NCI-H2196 (cell line): ENCODE measurements at regions not wholly inside any gene's neighbourhood (a gene's known extent, or its start where the extent isn't known, plus 50 kb on each side); places are given as distances from the start of the nearest gene placed in this dataset.

Experiments
- DNase-seq: peaks from one replicate; lab custom pipeline; 2025; ENCODE audit not compliant: unreplicated experiment; lab: John Stamatoyannopoulos, UW

DNA sequence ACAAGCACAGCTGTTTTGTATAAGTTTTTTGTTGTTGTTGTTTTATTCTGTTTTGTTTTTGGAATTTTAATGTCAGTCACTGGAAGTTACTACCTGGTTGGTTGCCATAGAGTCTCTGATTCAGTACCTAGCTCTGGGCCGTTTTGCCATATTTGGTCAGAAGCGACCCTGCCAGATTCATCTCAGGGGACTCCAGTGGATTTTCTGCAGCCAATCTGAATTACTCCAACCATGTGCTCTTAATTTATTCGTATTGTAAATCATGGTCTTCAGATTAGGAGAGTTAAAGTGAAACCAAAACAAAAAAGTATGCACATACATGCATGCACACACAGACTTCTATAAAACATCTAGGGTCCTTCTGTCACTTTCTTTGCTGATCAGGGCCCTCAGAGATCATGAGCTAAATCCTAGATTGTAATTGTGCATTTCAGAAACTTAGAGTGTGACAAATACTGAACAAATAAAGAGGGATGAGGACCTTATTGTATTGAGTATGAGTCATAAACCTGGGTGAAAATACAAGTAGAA, 317.4 kb upstream of the UBE2E3 start:
- DNase-seq = no peak

DNA sequence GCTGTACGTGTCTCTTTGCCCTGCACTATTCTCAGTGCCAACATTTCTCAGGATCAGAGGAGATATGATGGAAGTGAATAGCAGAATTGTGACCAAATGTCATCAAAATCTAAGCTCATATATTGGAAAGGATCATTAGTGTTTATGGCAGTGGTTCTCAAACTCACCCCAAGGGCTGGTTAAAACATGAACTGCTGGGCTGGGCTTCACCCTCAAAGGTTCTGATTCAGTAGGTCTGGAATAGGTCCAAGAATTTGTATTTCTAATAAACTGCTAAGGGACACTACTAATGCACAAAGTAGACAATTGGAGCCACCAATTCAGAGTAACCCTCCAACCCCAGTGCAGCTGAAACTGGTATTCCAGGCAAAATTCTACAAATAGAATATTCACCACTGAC, 317.9 kb upstream of the UBE2E3 start:
- DNase-seq = no peak

DNA sequence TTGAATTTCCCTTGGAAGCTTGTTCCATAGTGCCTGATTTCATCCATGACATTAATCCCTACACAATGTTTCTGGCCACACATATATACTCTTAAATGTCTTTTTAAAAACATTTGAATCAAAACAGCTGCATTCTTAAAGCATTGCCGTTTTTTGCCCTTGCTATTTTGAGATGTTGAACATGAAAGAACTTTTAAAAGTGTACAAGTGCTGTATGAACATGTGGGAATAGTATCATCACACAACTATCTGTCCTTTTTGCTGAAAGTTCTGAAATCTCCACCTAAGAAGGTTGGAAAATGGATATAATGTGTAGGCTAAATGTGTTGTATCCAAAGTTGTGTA, 318.7 kb upstream of the UBE2E3 start:
- no peak for DNase-seq

DNA sequence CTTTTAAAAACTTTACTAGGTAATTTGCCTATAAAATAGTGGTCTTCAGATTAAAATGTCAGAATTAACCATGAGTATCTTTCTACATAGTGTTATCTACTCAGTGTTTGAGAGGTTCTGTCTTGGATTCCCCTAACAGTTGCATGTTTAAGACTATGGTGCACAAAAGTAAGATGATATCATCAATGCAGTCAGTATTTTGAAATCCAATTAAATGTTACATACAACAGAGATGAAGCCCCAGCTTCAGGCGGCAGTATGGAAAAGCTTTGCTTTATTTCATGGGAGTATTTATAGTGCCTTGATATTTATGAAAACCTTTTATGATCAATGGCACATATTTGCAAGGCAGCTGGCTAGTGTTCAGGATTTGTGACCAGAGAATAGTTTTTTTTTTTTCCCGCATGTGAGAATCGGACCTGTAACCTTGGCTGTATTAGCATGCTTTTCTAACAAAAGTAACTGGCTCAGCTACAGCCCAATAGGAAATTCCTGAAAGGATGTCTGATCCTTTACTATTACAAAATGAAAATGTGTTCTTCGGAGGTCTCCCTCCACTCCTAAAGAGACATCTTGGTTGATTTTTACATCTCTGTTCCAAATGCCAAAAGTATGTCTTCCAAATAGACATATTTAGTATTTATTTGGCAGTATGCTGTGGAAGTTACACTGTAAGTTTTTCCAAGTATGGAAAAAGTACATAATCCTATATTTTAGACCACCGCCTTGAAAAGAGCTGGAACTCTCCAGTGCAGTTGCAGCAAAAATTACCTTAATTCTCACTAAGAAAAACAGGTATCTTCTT, 319.3 kb upstream of the UBE2E3 start:
- no peak for DNase-seq

DNA sequence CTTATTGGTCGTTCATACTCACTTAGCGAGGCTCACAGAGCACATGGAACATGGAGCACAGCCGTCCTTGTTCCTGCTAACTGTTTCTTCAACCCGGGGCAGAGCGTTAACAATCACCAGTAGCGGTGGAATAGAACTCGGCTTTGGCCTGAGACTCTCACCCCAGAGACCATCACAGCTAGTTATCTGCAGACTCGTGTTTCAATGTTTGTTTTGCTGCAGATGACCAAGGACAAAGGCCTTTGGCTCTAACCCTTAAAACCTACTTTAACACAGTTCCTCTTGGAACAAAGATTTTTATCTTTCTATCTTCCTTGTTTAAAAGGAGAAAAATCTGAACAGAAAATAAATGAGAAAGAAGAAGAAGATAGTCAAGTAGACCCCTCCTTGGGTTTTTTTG, 320.2 kb upstream of the UBE2E3 start:
- no peak for DNase-seq

DNA sequence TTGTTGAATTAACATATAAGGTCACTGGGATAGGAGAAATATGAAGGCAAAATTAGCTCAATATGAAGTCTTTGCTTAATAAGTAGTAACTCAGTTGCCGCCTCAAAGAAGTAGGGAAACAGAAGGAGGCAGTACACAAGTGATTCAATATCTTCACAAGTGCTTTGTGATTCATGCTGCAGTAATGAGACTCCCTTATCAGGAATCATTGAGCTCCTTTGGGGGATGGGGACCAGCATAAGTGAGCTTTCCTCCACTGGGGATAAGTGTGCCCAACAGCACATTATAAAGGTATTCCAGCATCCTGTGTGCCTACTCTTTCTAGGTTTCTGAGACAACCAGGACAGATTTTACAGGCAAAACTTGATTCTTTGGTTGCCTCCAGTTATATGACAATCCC, 323.4 kb upstream of the UBE2E3 start:
- DNase-seq = no peak

DNA sequence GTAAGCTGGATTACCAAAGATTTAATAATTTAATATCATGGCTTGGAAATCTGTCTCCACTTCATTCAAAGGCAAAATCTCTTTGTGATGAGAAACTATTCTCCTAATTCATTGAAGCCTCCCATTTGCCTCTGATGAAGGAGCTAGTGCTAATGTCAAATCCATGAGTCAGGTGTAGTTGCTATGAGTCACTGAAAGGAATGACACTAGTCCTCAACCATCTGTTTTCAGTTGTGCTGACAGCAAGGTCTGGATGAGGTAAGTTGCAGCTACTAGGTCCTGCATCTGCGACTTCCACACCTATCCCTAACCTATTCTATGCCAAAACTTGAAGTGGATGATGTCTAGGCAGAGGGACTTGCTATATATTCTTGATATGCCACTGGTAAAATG, 324.0 kb upstream of the UBE2E3 start:
- no peak for DNase-seq

DNA sequence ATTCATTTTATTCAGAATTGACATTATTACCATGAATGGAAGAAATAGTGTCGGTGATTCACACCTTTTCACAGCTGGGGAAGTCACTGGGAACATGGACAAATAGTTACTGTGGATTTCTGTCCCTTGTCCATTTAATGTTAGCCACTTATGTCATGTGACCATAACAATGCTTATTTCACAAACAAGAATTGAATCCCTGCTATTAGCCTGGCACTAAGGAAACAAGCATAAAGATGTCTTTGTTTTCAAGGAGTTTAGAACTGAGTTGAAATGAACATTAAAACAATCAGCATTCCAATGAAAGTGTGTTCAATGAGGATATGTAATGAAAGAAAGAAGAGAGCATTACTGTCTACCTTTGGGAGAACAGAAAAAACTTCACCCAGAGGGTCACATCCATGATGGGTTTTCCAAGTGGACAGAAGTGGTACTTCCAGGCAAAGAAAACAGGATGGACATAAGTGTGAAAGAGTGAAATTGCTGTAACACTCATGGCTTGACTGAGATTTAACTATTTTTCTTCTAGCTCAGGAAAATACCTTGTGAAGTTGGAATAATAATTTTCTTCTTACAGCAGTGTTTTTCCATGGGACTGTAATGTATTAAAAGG, 324.5 kb upstream of the UBE2E3 start:
- DNase-seq = no peak

DNA sequence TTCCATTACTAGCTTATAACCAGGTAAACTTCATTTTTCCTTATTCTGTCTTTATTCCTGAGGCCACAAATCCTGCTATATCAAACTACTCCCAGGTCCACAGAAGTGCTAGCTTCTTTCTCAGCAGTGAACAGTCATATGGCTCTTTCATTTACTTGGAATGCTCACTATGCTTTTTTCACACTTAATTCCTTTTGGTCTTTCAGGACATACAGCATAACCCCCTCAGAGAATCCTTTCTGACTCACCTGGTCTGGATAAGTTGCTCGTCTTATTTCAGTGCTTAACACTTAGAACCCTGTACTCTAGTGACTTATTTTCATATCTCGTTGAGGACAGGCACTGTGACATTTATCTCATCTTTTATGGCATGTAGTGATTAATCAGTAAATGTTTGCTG, 325.0 kb upstream of the UBE2E3 start:
- no peak for DNase-seq

DNA sequence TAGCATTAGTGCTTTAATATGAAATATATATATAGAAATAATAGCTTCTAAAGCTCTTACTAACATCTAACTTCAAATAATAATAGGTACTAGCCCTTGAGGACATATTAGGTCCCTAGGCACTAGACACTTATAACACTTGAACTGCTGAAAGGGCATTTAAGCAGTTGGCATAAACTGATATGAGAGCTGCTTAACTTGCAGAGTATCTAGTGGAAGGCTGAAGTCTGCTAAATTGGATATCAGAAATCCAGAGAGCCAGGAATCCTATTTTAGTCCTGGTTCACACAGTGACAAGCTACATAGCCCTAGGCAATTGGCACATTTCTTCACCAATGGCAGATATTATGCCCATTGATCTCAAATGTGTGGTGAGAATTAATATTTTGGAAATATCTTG, 326.9 kb upstream of the UBE2E3 start:
- DNase-seq = no peak

DNA sequence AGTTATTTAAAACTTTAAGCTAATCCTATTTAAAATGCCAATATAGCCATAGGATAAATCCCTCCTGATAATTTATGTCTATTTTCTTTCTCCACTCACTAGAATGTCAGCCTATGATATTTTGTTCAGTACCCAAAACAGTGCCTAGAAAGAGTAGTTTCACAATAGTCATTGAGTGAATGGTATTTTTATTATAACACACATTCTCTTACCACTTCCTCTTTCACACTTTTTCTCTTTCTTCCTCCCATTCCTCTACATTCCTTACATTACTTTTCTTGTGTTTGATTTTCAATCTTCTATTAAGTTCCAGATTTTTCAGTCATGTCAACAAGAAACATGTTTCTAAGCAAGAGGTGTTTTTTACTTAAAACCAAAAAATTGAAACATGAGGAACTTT, 327.6 kb upstream of the UBE2E3 start:
- no peak for DNase-seq

DNA sequence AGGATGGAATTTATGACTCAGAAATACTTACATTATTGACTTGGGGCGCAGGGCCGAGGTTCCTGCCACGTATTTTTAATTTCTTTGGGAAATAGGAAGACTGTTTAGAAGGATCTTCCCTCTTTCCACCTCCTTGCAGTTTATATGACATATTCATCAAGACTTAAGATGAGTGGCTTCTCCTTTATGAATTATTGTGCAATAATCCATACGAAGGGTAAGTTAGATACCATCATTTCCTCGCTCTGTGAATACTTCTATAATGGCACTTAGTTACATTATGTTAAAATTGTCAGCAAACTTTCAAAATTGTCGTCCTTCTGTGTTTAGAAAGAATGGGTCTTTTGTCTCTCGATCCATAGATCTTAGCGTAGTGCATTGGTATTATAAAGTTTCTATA, 328.8 kb upstream of the UBE2E3 start:
- no peak for DNase-seq

DNA sequence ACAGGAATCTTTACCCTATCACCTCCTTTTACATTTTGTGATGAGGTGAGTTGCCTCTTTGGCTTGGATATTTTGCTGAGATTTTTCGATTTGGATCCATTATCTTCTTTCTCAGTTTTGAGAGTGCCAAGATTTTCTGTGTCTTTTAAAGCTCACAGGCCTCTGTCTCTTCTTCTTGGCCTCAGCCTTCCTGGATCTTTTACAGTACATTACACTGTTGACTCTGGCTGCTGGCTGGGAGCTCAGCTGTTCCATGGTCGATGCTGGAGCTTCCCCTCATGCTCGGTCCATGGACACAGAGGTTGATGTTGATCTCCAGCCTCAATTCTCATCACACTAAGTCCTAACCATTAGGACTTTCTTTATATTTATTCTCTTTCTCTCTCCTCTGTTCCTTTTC, 332.8 kb upstream of the UBE2E3 start:
- DNase-seq = no peak

DNA sequence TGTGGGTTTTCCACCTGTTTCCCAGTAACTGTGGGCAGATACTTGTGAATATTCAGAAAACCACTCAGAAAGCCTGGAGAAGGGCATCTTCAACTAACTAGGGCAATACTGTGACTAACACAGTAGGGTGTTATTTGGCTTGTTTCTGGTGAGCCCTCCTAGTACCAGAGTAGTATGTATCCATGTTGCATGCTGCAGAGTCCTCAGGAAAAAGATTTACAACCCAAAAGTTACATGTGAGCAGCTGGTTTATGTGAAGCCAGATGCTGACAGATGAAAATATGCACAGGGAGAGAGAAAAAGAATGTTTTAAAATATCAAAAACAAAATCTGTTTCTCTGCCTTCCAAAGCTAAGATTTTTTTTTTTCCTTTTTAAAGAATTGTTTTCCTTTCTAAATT, 333.2 kb upstream of the UBE2E3 start:
- DNase-seq = no peak

DNA sequence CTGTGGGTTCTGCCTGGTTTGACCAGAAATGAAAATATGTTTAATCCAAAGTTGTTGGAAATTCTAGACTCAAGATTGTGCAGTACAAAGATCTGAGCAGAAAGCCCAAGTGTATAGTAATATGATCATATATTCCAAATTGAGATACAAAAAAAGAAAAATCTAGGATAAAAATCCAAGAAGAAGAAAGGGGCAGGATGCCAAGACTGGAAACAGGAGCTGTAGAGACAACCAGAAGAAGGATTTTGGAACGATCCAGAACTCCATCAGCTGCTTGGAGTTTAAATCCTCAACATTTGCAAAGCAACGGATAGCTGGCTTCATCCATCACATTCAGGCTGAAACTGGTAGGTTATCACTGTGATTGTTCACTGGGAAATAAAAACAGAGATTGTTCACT, 333.6 kb upstream of the UBE2E3 start:
- DNase-seq = no peak

DNA sequence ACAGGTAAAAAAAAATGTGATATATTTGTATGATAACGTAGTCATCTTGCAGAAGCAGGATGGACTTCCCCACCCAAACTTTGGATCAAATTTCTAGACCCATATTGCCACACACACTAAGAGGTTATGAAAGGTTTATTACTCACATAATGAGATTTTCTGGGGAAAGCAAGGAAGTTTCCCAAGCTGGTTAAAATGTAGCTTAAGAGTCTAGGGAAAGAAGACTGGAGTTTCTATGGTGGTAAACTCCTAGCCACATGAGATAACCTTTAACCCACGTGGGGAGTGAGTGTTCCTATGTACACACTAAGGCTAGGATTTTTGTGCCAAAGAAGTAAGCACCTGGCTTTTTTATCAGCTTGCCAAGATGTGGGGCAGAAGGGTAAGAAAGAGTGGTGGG, 335.7 kb upstream of the UBE2E3 start:
- DNase-seq = no peak

DNA sequence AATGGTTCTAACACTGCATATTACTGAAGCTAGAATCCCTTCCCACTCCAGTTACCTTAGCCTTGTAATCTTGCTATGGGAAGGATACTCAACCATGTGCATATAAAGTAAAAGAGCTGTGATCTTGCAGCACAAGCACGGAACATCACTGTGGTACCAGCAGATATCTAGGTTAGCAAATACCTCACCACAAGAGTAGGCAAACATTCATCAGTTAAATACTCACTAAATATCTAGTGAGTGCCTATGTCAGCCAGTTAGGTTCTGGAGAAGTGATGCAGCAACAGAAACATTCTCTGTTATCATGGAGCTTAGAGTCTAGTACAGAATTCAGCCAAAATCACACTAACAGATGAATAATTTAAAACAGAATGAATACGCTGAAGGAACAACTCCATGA, 349.6 kb upstream of the UBE2E3 start:
- no peak for DNase-seq

DNA sequence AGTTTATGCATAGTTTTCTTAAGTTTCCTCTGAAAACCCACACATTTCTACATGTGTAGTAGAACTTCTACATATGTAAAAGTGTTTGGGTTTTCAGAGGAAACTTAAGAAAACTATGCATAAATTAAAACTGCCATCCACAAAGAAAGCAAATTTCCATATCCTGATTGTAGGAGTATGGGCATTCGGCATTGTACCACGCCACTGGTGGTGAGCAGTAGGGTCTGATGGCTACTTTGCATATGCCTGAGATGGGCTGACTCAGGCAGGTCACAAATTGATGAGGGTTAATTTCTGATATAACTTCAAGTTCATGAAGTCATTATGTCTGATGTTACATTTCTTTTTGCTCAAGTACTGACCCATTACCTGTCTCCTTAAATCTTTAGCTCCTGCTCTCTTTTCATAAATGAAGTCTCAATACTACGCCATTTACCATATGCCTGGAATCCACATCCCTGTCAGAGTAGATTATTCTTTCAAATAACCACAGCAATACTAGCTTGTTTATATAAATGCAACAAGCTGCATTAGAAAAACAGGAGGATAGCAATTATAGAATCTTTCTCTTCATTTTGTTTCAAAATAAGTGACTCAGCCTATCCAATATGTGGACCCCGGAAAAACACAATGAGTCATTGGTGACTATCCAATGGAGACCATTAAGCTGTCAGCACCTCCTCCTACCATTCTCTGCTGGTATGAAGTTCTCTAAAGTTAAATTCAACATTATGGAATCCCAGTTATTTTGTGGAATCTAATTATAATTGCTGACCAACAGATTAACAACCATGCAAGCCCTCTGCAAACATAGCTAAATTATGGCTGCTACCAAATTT, 355.2 kb upstream of the UBE2E3 start:
- DNase-seq = no peak

DNA sequence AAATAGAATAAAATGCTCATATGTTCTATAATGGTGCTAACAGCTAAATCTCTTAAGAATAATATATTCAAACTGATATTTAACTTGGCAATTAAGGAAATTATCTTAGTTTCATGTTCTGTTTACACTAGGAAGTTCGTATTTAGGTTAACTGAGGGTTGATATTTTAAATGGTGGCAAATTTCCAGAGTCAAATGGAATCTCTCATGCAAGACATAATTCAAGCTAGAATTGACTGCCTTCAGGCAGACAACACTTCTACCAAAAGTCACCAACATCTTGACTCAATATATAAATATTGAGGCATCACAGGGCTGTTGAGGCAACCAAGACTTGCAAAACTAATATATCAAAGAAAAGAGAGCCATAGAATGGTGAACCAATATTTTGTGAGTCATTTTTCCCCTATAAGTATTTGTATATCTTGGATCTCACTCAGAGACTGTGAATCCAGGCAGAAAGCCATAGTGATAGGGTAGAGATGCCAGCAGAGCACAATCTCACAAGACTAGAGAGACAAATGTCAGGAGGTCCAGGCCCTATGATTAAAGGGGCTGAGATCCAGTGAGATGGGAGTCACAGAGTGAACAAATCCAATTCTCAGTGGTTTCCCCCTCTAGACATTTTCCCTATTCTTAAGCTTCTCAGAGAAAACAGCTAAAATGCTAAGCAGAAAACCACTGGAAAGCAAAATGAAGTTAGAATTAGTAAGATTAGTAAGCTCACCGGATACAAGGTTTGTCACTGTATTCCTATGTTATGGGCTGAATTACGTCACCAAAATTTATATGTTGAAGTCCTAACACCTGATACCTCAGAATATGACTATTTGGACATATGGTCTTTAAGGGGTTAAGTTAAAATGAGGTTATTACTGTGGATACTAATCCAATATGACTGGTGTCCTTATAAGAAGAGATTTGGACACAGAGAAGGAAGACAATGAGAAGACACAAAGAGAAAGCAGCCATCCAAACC, 358.2 kb upstream of the UBE2E3 start:
- DNase-seq = no peak

DNA sequence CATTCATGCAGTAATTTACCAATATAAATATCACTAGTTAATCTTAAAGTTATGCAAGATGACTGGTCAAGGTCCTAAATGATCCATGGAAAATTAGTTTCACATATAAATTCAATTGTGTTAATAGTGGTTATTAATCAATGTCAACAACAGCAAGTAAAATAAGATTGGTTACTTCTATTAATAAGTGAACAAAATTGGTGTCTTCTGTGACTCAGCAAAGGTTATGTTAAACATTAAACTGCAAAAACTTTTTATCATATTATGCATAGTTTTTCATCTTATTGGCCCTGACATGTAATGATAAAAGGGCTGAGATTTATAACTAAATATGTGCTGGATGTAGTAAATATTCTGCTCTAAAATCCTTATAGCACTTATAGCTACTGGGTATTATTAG, 359.0 kb upstream of the UBE2E3 start:
- no peak for DNase-seq

DNA sequence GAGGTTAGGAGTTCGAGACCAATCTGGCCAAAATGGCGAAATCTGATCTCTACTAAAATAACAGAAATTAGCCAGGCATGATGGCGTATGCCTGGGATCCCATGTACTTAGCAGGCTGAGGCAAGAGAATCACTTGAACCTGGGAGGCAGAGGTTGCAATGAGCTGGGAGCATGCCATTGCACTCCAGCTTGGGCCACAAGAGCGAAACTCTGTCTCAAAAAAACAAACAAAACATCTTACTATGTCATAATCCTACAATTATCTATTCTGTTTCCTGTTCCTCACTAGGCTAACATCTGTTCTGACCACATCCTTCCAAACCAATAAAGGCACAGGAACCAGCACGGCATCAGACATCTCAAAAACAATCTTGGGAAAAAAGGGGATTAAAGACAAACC, 361.8 kb upstream of the UBE2E3 start:
- no peak for DNase-seq
